Prostate gland (tissue), 2 donors: ENCODE measurements at regions not wholly inside any gene's neighbourhood (a gene's known extent, or its start where the extent isn't known, plus 50 kb on each side); places are given as distances from the start of the nearest gene placed in this dataset.

Experiments
- DNase-seq: peaks from one replicate; pipeline ENCODE4 v3.0.0-alpha.2; 2019; ENCODE audit warnings: low spot score
- H3K27ac ChIP-seq, 2 donors: fragments of 200-600 bp; sonication (generic); 2 replicates each; pipeline ENCODE4 v1.5.1; 2017 to 2019
- H3K27me3 ChIP-seq: fragments of 200-600 bp; sonication (generic); replicated peaks from 2 replicates; pipeline ENCODE4 v1.5.1; 2019; ENCODE audit not compliant: insufficient read depth
- H3K36me3 ChIP-seq, 2 donors: fragments of 200-600 bp; sonication (generic); 1 replicate in 1 of 2; 2 replicates in 1 of 2; pipeline versions ENCODE4 v1.5.1 to v1.8.1; 2017 to 2019
- H3K4me1 ChIP-seq: fragments of 200-600 bp; sonication (generic); replicated peaks from 2 replicates; pipeline ENCODE4 v1.5.1; 2019
- H3K4me3 ChIP-seq, 2 donors: fragments of 200-600 bp; sonication (generic); 2 replicates each; pipeline ENCODE4 v1.5.1; 2017 to 2019
- H3K9me3 ChIP-seq: fragments of 200-600 bp; sonication (generic); 2 replicates; pipeline ENCODE4 v1.5.1; 2017
- CTCF ChIP-seq, 4 experiments: fragments of 200-600 bp in 2 of 4; fragments of 450-650 bp in 2 of 4; sonication (generic) in 2 of 4; IDR thresholded peaks; 1 replicate in 3 of 4; 2 replicates in 1 of 4; pipeline ENCODE4 v1.5.1; 2016 to 2019; ENCODE audit warnings: antibody characterized with exemption in 4 of 4, mild to moderate bottlenecking in 2 of 4, moderate library complexity in 2 of 4
- POLR2A ChIP-seq: fragments of 450-650 bp; IDR thresholded peaks from one replicate; pipeline ENCODE4 v1.6.1; 2016; ENCODE audit warnings: antibody characterized with exemption, mild to moderate bottlenecking
- POLR2AphosphoS5 ChIP-seq: sonication (generic); formaldehyde crosslinking; IDR thresholded peaks from one replicate; pipeline ENCODE4 v1.6.1; 2017; ENCODE audit warnings: antibody characterized with exemption
- WGBS: methylation state at CpG from one replicate; pipeline ENCODE4 v1.1.5; 2018; 5-methylcytosine and 5-hydroxymethylcytosine counted together
- intact Hi-C: fragments of 100-400 bp; cut with DNase I; formaldehyde crosslinking; loops from one replicate; pipeline ENCODE4 v1.14.2; 2022

- intact Hi-C loops = no loop called here
- no peaks in the 10 kb centered on the region for H3K9me3 ChIP-seq
- TF ChIP-seq CTCF (IDR thresholded peaks at IDR 0.05) (no peak), POLR2AphosphoS5 (no peak), POLR2A (no peak)
Observed at GRCh38 chr17:63113167-63113566, 147.1 kb downstream of the TANC2 start.

GRCh38 chr17:63116228-63116627 is 150.2 kb downstream of the TANC2 start:
- Histone ChIP-seq H3K4me3 (no peak overlapping the region), H3K36me3 (no peaks in the 10 kb centered on the region), H3K27ac (no peak overlapping the region), H3K9me3 (no peaks in the 10 kb centered on the region), H3K4me1 (no peaks in the 10 kb centered on the region), H3K27me3 (no peaks in the 10 kb centered on the region)
- TF ChIP-seq CTCF (IDR thresholded peaks at IDR 0.05) (no peak), POLR2AphosphoS5 (no peak), POLR2A (no peak)
- 70% methylated on average over 4 of the region's 4 CpGs for WGBS
- DNase-seq = no peak
- intact Hi-C loops = no loop called here

More at GRCh38 chr17:63113167-63113566, 147.1 kb downstream of the TANC2 start:
- no peak overlapping the region for H3K4me3 ChIP-seq
- no peaks in the 10 kb centered on the region for H3K4me1 ChIP-seq
- 84% methylated on average over 4 of the region's 4 CpGs for WGBS
- no peak for DNase-seq
- H3K27ac ChIP-seq = no peak overlapping the region
- H3K36me3 ChIP-seq = no peaks in the 10 kb centered on the region
- H3K27me3 ChIP-seq = no peaks in the 10 kb centered on the region

GRCh38 chr17:63116967-63117830 is 151.2 kb downstream of the TANC2 start:
- DNase-seq = peak; percentile 5
- TF ChIP-seq POLR2AphosphoS5 (no peak), CTCF (IDR thresholded peaks at IDR 0.05) (no peak), POLR2A (no peak)
- WGBS = 52% methylated on average over 8 of the region's 8 CpGs
- Histone ChIP-seq H3K9me3 (no peaks in the 10 kb centered on the region), H3K27me3 (no peaks in the 10 kb centered on the region), H3K27ac (no peak overlapping the region), H3K4me3 (no peak overlapping the region), H3K4me1 (no peaks in the 10 kb centered on the region), H3K36me3 (no peaks in the 10 kb centered on the region)
- intact Hi-C loops = no loop called here

- DNase-seq = no peak
- Histone ChIP-seq H3K36me3 (no peaks in the 10 kb centered on the region), H3K9me3 (no peaks in the 10 kb centered on the region), H3K27ac (no peak overlapping the region), H3K4me1 (no peaks in the 10 kb centered on the region), H3K27me3 (no peaks in the 10 kb centered on the region), H3K4me3 (no peak overlapping the region)
- 98% methylated on average over 2 of the region's 2 CpGs for WGBS
- intact Hi-C loops = no loop called here
- TF ChIP-seq POLR2AphosphoS5 (no peak), CTCF (IDR thresholded peaks at IDR 0.05) (no peak), POLR2A (no peak)
Observed at GRCh38 chr17:63120406-63120805, 154.4 kb downstream of the TANC2 start.

- DNase-seq = no peak
- TF ChIP-seq POLR2AphosphoS5 = no peak
- TF ChIP-seq POLR2A = no peak
- no peak for TF ChIP-seq CTCF (IDR thresholded peaks at IDR 0.05)
- H3K27me3 ChIP-seq = no peaks in the 10 kb centered on the region
- H3K27ac ChIP-seq = no peak overlapping the region
- no peak overlapping the region for H3K4me3 ChIP-seq
- H3K9me3 ChIP-seq = no peaks in the 10 kb centered on the region
- H3K4me1 ChIP-seq = no peaks in the 10 kb centered on the region
- no peaks in the 10 kb centered on the region for H3K36me3 ChIP-seq
- 90% methylated on average over 7 of the region's 7 CpGs for WGBS
- intact Hi-C loops = no loop called here
Observed at GRCh38 chr17:63124536-63124935, 158.5 kb downstream of the TANC2 start.
